ENCODE measurements at regions not wholly inside any gene's neighbourhood (a gene's known extent, or its start where the extent isn't known, plus 50 kb on each side); places are given as distances from the start of the nearest gene placed in this dataset.
"Not testable (repeated sequence)": the region's sequence is repeated elsewhere in the genome, so short reads cannot be mapped to it uniquely, and the experiment has no call there.

DNA sequence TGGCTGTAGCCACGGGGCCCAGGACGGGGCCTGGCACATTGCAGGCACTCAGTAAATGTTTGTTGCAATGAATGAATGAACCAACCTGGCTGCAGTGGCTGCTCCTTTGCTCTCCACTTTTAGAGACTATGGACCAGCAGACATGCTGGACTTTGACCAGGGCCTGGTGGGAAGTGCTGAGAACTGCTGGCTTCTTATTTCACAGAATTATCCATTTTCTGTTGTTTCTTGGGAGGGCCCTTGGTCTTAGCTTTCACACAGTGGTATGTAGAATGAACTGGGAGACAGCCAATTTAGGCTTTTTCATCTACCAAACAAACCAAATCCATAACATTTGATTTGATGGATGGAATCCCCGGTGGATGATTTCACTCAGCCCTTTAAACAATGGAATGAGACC lies 78.0 kb upstream of the LHFPL2 start:
- no peaks in the 10 kb centered on the region for H3K9me3 ChIP-seq (replicated peaks)
- no peak overlapping the region for H3K4me3 ChIP-seq
- no peaks in the 10 kb centered on the region for H3K36me3 ChIP-seq
- no peaks in the 10 kb centered on the region; the same call in 1 of the 2 replicates for H3K4me1 ChIP-seq
- DNase-seq: no peak
- no peak overlapping the region for H3K27ac ChIP-seq
- no peaks in the 10 kb centered on the region for H3K27me3 ChIP-seq

DNA sequence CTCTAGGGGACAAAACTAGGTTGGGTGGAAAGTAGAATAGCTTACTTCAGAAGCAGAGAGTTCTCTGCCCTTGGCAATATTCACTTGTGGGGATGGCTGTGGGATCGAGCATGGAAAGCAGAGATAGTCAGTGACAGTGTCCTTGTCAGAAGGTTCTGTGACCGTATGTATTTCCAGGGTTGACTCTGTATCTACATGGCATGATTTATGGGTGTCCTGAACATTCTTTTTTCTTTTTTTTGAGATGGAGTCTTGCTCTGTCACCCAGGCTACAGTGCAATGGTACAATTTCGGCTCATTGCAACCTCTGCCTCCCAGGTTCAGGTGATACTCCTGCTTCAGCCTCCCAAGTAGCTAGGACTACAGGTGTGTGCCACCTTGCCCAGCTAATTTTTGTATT lies 77.4 kb upstream of the LHFPL2 start:
- H3K27me3 ChIP-seq: no peaks in the 10 kb centered on the region
- DNase-seq: no peak

DNA sequence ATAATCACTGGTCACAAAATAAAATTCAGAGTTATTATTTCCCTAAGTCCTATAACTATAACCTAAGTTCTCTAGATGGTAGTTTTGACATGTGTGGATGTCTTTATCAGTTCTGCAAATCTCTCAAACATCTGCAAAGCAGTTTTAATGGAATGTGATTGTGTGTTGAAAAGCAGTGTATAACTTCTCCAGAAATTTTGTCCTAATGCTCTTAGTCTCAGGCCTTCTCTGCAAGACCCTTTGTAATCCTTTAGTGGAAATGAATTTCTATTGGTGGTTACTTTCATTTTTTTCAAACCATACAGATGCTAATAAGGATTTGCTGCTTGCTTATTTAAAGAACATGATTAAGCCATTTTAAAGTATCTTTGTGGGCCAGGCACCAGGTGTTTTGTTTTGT lies 75.5 kb upstream of the LHFPL2 start:
- Histone ChIP-seq H3K9me3 (replicated peaks) (no peaks in the 10 kb centered on the region), H3K27ac (no peak overlapping the region), H3K4me3 (no peak overlapping the region), H3K4me1 (peaks cover 10% of the 10 kb centered on the region), H3K36me3 (no peaks in the 10 kb centered on the region), H3K27me3 (no peaks in the 10 kb centered on the region)
- no peak for DNase-seq

More for the DNA sequence above, 77.4 kb upstream of the LHFPL2 start:
- H3K4me1 ChIP-seq: peaks cover 4% of the 10 kb centered on the region
- H3K36me3 ChIP-seq: no peaks in the 10 kb centered on the region
- no peak overlapping the region for H3K4me3 ChIP-seq
- no peak overlapping the region for H3K27ac ChIP-seq
- H3K9me3 ChIP-seq (replicated peaks): no peaks in the 10 kb centered on the region

DNA sequence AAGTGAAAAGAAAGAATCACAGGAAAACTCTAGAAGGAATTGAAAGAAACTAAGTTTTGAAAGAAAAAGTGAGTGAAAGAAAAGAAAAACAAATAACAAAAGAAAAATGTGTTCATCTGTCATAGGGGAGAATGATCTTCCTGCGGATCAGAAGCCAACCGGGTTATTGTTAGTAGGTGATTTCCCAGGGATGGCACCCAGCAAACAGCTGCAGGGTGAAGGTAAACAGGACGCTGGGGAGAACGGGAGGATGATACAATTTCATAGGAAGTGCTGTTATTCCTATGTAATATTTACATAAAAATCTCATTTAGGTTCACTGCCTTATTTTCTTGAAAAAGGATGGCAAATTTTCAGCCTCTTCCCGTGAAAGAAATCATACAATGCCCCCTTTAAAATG lies 72.4 kb upstream of the LHFPL2 start:
- H3K4me1 ChIP-seq: peaks cover 10% of the 10 kb centered on the region
- no peaks in the 10 kb centered on the region for H3K36me3 ChIP-seq
- H3K9me3 ChIP-seq (replicated peaks): no peaks in the 10 kb centered on the region
- H3K27me3 ChIP-seq: no peaks in the 10 kb centered on the region
- H3K4me3 ChIP-seq: no peak overlapping the region
- no peak overlapping the region for H3K27ac ChIP-seq
- DNase-seq: peak in 1 of 2 experiments; percentile 34

DNA sequence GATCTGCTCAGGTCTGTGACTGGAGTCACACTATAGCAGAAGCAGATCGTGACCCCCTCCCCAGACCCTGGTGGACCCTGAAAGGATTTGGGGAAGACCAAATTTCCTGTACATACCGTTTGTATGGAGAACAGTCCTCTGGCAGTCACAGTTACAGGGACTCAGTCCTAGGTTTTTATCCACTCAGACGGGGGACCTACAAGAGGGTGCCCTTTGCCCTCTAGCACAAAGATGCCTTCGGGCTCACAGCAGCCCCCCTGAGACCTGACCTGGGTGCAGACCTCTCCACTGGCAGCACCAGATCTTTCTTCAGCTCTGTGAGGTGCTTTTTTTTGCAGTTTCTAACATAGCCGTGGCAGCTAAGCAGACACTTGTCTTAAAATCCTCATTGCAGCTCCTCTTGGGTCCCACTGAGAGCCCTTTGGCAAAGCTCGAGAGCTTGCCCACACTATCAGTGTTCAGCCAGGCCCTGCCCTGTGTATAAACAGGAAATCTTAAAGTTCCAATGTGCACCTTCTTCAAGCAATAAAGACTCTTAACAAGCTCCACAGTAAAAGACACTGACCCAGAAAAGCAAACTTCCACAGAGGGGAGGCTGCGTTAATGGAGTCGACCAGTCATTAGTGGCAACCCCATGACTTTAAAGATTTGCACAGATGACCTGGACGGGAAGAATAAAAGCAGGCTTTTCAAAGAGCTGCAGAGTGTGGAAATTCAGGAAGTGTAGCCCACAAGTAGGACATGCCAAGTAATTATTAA lies 71.8 kb upstream of the LHFPL2 start:
- Histone ChIP-seq H3K27ac (no peak overlapping the region), H3K4me3 (no peak overlapping the region)
- no peak for DNase-seq

DNA sequence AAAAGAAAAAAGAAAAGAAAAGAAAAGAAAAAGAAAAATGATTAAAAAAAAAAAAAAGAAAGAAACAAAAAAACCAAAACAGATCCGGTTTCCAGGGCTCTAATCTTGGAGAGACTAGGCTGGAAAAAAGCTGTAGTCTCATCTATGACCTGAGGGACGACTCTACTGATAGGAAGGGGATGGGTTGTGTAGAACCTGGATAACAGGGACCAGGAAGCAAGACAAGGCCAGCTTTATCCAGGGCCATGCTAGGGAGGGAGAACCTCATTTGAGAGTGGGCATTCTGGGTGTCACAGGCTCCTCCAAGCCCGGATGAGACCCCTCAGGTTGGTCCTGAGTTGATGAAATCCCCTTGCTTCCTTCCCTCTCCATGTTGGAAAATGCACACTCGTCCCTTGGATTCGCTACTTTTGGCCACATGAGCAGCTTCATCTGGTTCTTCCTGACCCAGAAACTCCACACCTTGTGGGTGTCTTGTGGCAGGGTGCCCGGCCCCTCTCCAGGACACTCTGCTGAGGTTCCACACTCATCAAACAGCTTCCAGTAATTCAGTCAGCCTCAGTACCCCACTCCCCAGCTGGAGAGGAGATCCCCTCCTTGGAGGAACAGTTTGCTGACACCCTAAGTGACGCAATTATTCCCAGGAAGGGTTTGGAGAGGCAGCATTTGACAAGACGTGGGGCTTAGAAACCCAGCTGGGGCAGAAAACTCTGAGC lies 71.1 kb upstream of the LHFPL2 start:
- H3K27ac ChIP-seq: no peak overlapping the region
- no peaks in the 10 kb centered on the region for H3K27me3 ChIP-seq
- no peak for DNase-seq
- H3K9me3 ChIP-seq (replicated peaks): no peaks in the 10 kb centered on the region
- no peaks in the 10 kb centered on the region for H3K36me3 ChIP-seq
- peaks cover 10% of the 10 kb centered on the region for H3K4me1 ChIP-seq
- no peak overlapping the region for H3K4me3 ChIP-seq

More for the DNA sequence above, 71.8 kb upstream of the LHFPL2 start:
- Histone ChIP-seq H3K4me1 (peaks cover 10% of the 10 kb centered on the region), H3K36me3 (no peaks in the 10 kb centered on the region), H3K9me3 (replicated peaks) (no peaks in the 10 kb centered on the region), H3K27me3 (no peaks in the 10 kb centered on the region)

DNA sequence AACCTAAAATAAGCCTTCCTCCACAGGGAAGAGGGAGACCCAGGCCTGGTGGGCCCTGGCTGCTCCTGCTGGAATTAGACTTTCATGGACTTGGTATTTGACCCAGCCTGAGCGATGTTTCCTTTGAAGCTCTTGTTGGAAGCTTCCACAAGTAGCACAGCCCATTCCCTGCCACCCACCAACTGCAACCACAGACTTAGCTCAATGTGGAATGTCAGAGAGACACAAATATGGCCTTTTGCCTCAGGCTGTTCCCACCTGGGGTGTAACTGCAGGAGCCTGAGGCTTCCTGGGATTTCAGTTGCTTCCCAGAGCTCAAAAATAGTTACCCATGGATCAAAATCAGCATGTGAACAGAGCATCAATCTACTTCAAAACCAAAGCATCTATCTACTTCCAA lies 70.3 kb upstream of the LHFPL2 start:
- no peaks in the 10 kb centered on the region for H3K9me3 ChIP-seq (replicated peaks)
- no peak overlapping the region for H3K4me3 ChIP-seq
- no peaks in the 10 kb centered on the region for H3K36me3 ChIP-seq
- peaks cover 10% of the 10 kb centered on the region for H3K4me1 ChIP-seq
- H3K27me3 ChIP-seq: no peaks in the 10 kb centered on the region
- DNase-seq: peak; percentile 18 to 25
- no peak overlapping the region for H3K27ac ChIP-seq

DNA sequence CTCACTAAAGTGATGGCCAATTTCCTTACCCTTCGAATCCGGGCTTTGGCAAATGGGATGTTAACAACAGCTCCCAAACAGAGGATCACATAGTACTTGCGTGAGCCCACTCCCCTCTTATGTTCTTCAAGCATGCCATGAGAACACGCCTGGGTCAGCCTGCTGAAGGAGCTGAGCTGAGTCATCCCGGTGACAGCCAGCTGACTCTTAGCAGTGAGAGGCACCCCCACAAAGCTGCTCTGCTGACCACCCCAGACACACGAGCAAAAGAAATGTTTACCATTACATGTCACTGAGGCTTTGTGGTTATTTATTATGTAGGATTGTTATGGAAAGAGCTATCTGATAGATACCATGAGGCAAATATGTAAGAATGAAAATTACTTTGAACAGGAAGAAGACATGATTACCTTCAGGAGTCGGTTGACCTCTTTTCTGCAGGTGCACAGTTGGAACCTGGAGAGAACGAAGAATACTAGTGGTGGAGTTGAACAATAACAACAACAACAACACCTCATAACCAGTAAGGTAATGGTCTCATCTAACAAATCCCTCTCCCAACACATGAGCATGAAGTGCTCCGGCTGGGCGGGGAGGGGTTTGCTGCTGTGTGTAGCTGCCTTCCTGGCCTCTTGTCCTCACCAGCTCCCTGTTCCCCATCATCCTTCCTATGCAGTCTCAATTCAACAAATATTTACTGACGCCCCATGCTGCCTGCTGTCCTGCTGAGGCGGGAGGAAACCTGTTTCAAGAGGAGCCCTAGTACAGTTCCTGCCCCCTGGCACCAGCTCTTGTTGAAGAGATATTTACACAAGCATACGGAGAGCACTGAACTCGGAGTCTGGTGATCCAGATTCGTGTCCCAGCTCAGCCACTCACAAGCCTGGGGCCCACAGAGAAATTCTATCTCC lies 69.4 kb upstream of the LHFPL2 start:
- H3K9me3 ChIP-seq (replicated peaks): no peaks in the 10 kb centered on the region
- H3K4me3 ChIP-seq: no peak overlapping the region
- DNase-seq: no peak
- H3K4me1 ChIP-seq: peaks cover 10% of the 10 kb centered on the region
- H3K36me3 ChIP-seq: no peaks in the 10 kb centered on the region
- H3K27ac ChIP-seq: no peak overlapping the region
- H3K27me3 ChIP-seq: no peaks in the 10 kb centered on the region

DNA sequence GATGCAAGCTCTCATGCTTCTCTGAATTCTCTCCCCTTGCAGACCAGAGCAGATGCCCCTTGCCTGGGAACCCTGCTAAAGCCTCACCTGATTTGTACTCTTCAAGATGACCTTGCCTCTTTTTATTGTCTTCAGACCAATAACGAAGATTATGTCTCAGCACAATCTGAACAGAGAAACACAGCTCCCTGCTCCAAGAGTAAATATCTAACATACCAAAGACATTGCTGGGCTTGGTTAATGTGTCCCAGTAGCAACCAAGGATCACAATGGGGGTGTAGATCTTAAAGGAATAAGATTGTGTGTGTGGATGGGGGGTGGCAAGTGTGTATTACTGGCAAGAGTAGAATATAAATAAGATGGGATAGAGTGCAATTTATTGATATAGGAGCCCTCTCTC lies 67.6 kb upstream of the LHFPL2 start:
- H3K9me3 ChIP-seq (replicated peaks): no peaks in the 10 kb centered on the region
- no peak overlapping the region for H3K4me3 ChIP-seq
- peaks cover 8% of the 10 kb centered on the region for H3K4me1 ChIP-seq
- no peaks in the 10 kb centered on the region for H3K36me3 ChIP-seq
- no peaks in the 10 kb centered on the region for H3K27me3 ChIP-seq
- DNase-seq: no peak
- no peak overlapping the region for H3K27ac ChIP-seq

DNA sequence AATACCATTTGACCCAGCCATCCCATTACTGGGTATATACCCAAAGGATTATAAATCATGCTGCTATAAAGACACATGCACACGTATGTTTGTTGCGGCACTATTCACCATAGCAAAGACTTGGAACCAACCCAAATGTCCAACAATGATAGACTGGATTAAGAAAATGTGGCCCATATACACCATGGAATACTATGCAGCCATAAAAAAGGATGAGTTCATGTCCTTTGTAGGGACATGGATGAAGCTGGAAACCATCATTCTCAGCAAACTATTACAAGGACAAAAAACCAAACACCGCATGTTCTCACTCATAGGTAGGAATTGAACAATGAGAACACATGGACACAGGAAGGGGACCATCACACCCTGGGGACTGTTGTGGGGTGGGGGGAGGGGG lies 66.8 kb upstream of the LHFPL2 start:
- not testable (repeated sequence) for H3K9me3 ChIP-seq (replicated peaks); H3K27ac ChIP-seq; DNase-seq; H3K27me3 ChIP-seq; H3K36me3 ChIP-seq; H3K4me3 ChIP-seq; H3K4me1 ChIP-seq

DNA sequence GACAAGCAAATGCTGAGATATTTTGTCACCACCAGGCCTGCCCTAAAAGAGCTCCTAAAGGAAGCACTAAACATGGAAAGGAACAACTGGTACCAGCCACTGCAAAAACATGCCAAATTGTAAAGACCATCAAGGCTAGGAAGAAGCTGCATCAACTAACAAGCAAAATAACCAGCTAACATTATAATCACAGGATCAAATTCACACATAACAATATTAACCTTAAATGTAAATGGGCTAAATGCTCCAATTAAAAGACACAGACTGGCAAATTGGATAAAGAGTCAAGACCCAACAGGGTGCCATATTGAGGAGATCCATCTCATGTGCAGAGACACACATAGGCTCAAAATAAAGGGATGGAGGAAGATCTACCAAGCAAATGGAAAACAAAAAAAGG lies 63.1 kb upstream of the LHFPL2 start:
- not testable (repeated sequence) for DNase-seq; H3K36me3 ChIP-seq; H3K4me3 ChIP-seq; H3K4me1 ChIP-seq; H3K27ac ChIP-seq; H3K9me3 ChIP-seq (replicated peaks); H3K27me3 ChIP-seq

DNA sequence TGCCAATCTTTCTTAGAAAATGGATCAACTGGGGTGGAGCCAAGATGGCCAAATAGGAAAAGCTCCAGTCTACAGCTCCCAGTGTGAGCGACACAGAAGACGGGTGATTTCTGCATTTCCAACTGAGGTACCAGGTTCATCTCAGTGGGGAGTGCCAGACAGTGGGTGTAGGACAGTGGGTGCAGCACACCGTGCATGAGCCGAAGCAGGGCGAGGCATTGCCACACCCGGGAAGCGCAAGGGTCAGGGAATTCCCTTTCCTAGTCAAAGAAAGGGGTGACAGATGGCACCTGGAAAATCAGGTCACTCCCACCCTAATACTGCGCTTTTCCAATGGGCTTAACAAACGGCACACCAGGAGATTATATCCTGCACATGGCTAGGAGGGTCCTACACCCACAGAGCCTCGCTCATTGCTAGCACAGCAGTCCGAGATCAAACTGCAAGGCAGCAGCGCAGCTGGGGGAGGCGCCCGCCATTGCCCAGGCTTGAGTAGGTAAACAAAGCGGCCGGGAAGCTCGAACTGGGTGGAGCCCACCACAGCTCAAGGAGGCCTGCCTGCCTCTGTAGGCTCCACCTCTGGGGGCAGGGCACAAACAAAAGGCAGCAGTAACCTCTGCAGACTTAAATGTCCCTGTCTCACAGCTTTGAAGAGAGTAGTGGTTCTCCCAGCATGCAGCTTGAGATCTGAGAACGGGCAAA lies 61.3 kb upstream of the LHFPL2 start:
- not testable (repeated sequence) for H3K27me3 ChIP-seq, H3K4me3 ChIP-seq, H3K36me3 ChIP-seq

DNA sequence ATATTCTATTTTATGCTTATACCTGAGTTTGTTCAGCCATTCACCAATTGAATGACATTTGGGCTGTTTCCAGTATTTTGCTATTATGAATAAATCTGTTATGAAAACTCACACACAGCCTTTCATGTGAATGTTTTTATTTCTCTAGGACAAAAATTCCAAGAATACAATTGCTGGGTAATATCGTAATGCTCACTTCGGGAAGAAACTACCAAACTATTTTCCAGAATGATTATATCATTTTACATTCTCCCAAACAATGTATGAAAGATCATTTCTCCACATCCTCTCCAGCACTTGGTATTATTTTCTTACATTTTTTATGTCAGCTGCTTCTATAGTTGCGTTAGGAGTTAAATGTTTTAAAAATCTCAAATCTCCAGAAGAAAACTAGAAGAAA lies 58.3 kb upstream of the LHFPL2 start:
- H3K4me3 ChIP-seq: no peak overlapping the region
- no peaks in the 10 kb centered on the region for H3K27me3 ChIP-seq
- no peaks in the 10 kb centered on the region for H3K4me1 ChIP-seq
- H3K9me3 ChIP-seq (replicated peaks): no peaks in the 10 kb centered on the region
- no peak overlapping the region for H3K27ac ChIP-seq
- no peaks in the 10 kb centered on the region for H3K36me3 ChIP-seq
- no peak for DNase-seq

More for the DNA sequence above, 61.3 kb upstream of the LHFPL2 start:
- not testable (repeated sequence) for H3K27ac ChIP-seq; DNase-seq; H3K4me1 ChIP-seq; H3K9me3 ChIP-seq (replicated peaks)

DNA sequence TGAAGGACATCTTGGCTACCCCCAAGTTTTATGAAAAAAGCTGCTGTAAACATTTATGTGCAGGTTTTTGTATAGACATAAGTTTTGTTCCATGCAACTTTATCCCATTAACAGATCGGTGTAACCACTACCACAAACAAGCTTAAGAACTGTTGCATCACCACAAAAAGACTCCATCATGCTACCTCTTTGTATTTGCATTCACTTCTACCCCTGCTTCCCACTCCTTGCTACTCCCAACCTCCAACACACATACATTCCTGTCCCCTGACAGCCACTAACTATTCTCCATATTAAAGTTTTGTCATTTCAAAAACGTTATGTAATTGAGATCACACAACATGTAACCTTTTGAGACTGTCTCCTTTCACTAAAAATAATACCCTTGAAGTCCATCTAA lies 57.8 kb upstream of the LHFPL2 start:
- Histone ChIP-seq H3K36me3 (no peaks in the 10 kb centered on the region), H3K27ac (no peak overlapping the region), H3K4me3 (no peak overlapping the region), H3K27me3 (no peaks in the 10 kb centered on the region), H3K9me3 (replicated peaks) (no peaks in the 10 kb centered on the region), H3K4me1 (no peaks in the 10 kb centered on the region)
- DNase-seq: no peak
